ENCODE measurements at regions not wholly inside any gene's neighbourhood (a gene's known extent, or its start where the extent isn't known, plus 50 kb on each side); places are given as distances from the start of the nearest gene placed in this dataset.

GRCh38 chr7:70953796-70954195 is 178.1 kb upstream of the GALNT17 start:
- no peak for DNase-seq (ENCODE audit: low read depth in 2 of 3, low spot score in 2 of 3)

- no peak for DNase-seq (ENCODE audit: low read depth in 2 of 3, low spot score in 2 of 3)
These were observed 159.3 kb upstream of the GALNT17 start for GRCh38 chr7:70972693-70973092.

GRCh38 chr7:70975754-70976153 is 156.2 kb upstream of the GALNT17 start:
- no peak for DNase-seq (ENCODE audit: low read depth in 2 of 3, low spot score in 2 of 3)

- no peak for DNase-seq (ENCODE audit: low read depth in 2 of 3, low spot score in 2 of 3)
These were observed 145.6 kb upstream of the GALNT17 start for GRCh38 chr7:70986297-70986696.

GRCh38 chr7:70994176-70994575 is 137.8 kb upstream of the GALNT17 start:
- no peak for DNase-seq (ENCODE audit: low read depth in 2 of 3, low spot score in 2 of 3)

GRCh38 chr7:70997261-70997660 is 134.7 kb upstream of the GALNT17 start:
- no peak for DNase-seq (ENCODE audit: low read depth in 2 of 3, low spot score in 2 of 3)

- DNase-seq (ENCODE audit: low read depth in 2 of 3, low spot score in 2 of 3): no peak
These were observed 126.8 kb upstream of the GALNT17 start for GRCh38 chr7:71005109-71005508.

- DNase-seq (ENCODE audit: low read depth in 2 of 3, low spot score in 2 of 3): no peak
These were observed 122.3 kb upstream of the GALNT17 start for GRCh38 chr7:71009636-71010035.

- no peak for DNase-seq (ENCODE audit: low read depth in 2 of 3, low spot score in 2 of 3)
These were observed 116.6 kb upstream of the GALNT17 start for GRCh38 chr7:71015252-71015900.

- no peak for DNase-seq (ENCODE audit: low read depth in 2 of 3, low spot score in 2 of 3)
These were observed 115.5 kb upstream of the GALNT17 start for GRCh38 chr7:71016401-71016800.

GRCh38 chr7:71017602-71018001 is 114.3 kb upstream of the GALNT17 start:
- DNase-seq (ENCODE audit: low read depth in 2 of 3, low spot score in 2 of 3): no peak

- no peak for DNase-seq (ENCODE audit: low read depth in 2 of 3, low spot score in 2 of 3)
These were observed 112.2 kb upstream of the GALNT17 start for GRCh38 chr7:71019706-71020105.

GRCh38 chr7:71021131-71021530 is 110.8 kb upstream of the GALNT17 start:
- no peak for DNase-seq (ENCODE audit: low read depth in 2 of 3, low spot score in 2 of 3)

- no peak for DNase-seq (ENCODE audit: low read depth in 2 of 3, low spot score in 2 of 3)
These were observed 105.3 kb upstream of the GALNT17 start for GRCh38 chr7:71026680-71027079.

GRCh38 chr7:71034243-71034642 is 97.7 kb upstream of the GALNT17 start:
- no peak for DNase-seq (ENCODE audit: low read depth in 2 of 3, low spot score in 2 of 3)

- no peak for DNase-seq (ENCODE audit: low read depth in 2 of 3, low spot score in 2 of 3)
These were observed 89.4 kb upstream of the GALNT17 start for GRCh38 chr7:71042591-71042990.

- DNase-seq (ENCODE audit: low read depth in 2 of 3, low spot score in 2 of 3): no peak
These were observed 81.5 kb upstream of the GALNT17 start for GRCh38 chr7:71050492-71050891.

GRCh38 chr7:71055504-71055903 is 76.4 kb upstream of the GALNT17 start:
- no peak for DNase-seq (ENCODE audit: low read depth in 2 of 3, low spot score in 2 of 3)

GRCh38 chr7:71077743-71078476 is 54.0 kb upstream of the GALNT17 start:
- no peak for DNase-seq (ENCODE audit: low read depth in 2 of 3, low spot score in 2 of 3)

Measured in activated CD8-positive, alpha-beta memory T cell treated with anti-CD3 and anti-CD28 coated beads for 48 hours (primary cell).